Adipocyte (in vitro differentiated cells): ENCODE measurements at regions not wholly inside any gene's neighbourhood (a gene's known extent, or its start where the extent isn't known, plus 50 kb on each side); places are given as distances from the start of the nearest gene placed in this dataset.

Source experiments
- DNase-seq: peaks from one replicate; pipeline ENCODE4 v3.0.0-alpha.2; 2015; ENCODE audit warnings: low read depth
- H3K27me3 ChIP-seq: replicated peaks from 2 replicates; pipeline ENCODE4 v1.7.0; 2013; ENCODE audit warnings: mild to moderate bottlenecking, low read length, moderate library complexity; ENCODE audit not compliant: control insufficient read depth, insufficient read depth
- H3K36me3 ChIP-seq: 2 replicates; pipeline ENCODE4 v1.7.0; 2013; ENCODE audit warnings: low read length, mild to moderate bottlenecking, moderate library complexity; ENCODE audit not compliant: control insufficient read depth, insufficient read depth, severe bottlenecking
- H3K4me1 ChIP-seq: 2 replicates; pipeline ENCODE4 v1.7.0; 2013; ENCODE audit warnings: mild to moderate bottlenecking, low read length, moderate library complexity; ENCODE audit not compliant: control insufficient read depth, insufficient read depth
- H3K4me3 ChIP-seq: 2 replicates; pipeline ENCODE4 v1.7.0; 2013; ENCODE audit warnings: mild to moderate bottlenecking, low read length, moderate library complexity
- H3K9ac ChIP-seq: 2 replicates; pipeline ENCODE4 v1.7.0; 2013; ENCODE audit warnings: mild to moderate bottlenecking, low read length, moderate library complexity
- H3K9me3 ChIP-seq: 2 replicates; pipeline ENCODE4 v1.7.0; 2013; ENCODE audit warnings: mild to moderate bottlenecking, low read length, moderate library complexity; ENCODE audit not compliant: control insufficient read depth

- Histone ChIP-seq H3K9ac (no peak overlapping the region), H3K9me3 (no peaks in the 10 kb centered on the region), H3K27me3 (no peaks in the 10 kb centered on the region), H3K4me3 (no peak overlapping the region), H3K36me3 (no peaks in the 10 kb centered on the region), H3K4me1 (peaks cover 22% of the 10 kb centered on the region)
- DNase-seq: no peak
Measured at GRCh38 chr2:152823905-152824304, 105.5 kb downstream of the ARL6IP6 start.

- Histone ChIP-seq H3K9ac (no peak overlapping the region), H3K4me1 (peaks cover 22% of the 10 kb centered on the region), H3K4me3 (no peak overlapping the region), H3K36me3 (no peaks in the 10 kb centered on the region), H3K27me3 (no peaks in the 10 kb centered on the region), H3K9me3 (no peaks in the 10 kb centered on the region)
- DNase-seq: no peak
Measured at GRCh38 chr2:152822676-152823075, 104.3 kb downstream of the ARL6IP6 start.

- H3K4me3 ChIP-seq: no peak overlapping the region
- no peaks in the 10 kb centered on the region for H3K9me3 ChIP-seq
- no peaks in the 10 kb centered on the region for H3K27me3 ChIP-seq
- no peaks in the 10 kb centered on the region for H3K4me1 ChIP-seq
- no peaks in the 10 kb centered on the region for H3K36me3 ChIP-seq
- no peak overlapping the region for H3K9ac ChIP-seq
- no peak for DNase-seq
Measured at GRCh38 chr2:152820048-152820447, 101.6 kb downstream of the ARL6IP6 start.

- DNase-seq: no peak
- H3K27me3 ChIP-seq: no peaks in the 10 kb centered on the region
- H3K4me1 ChIP-seq: no peaks in the 10 kb centered on the region
- H3K36me3 ChIP-seq: no peaks in the 10 kb centered on the region
- H3K4me3 ChIP-seq: no peak overlapping the region
- peaks cover 20% of the 10 kb centered on the region for H3K9me3 ChIP-seq
- no peak overlapping the region for H3K9ac ChIP-seq
Measured at GRCh38 chr2:152815634-152816257, 97.3 kb downstream of the ARL6IP6 start.

- H3K4me3 ChIP-seq: no peak overlapping the region
- no peaks in the 10 kb centered on the region for H3K36me3 ChIP-seq
- H3K9ac ChIP-seq: no peak overlapping the region
- H3K27me3 ChIP-seq: no peaks in the 10 kb centered on the region
- peaks cover 20% of the 10 kb centered on the region for H3K9me3 ChIP-seq
- DNase-seq: no peak
- H3K4me1 ChIP-seq: no peaks in the 10 kb centered on the region
Measured at GRCh38 chr2:152814475-152815030, 96.1 kb downstream of the ARL6IP6 start.

GRCh38 chr2:152813351-152813750, 94.9 kb downstream of the ARL6IP6 start:
- Histone ChIP-seq H3K36me3 (no peaks in the 10 kb centered on the region), H3K27me3 (no peaks in the 10 kb centered on the region), H3K4me3 (no peak overlapping the region), H3K9ac (no peak overlapping the region), H3K9me3 (peaks cover 20% of the 10 kb centered on the region), H3K4me1 (no peaks in the 10 kb centered on the region)
- DNase-seq: no peak
